ENCODE measurements at regions not wholly inside any gene's neighbourhood (a gene's known extent, or its start where the extent isn't known, plus 50 kb on each side); places are given as distances from the start of the nearest gene placed in this dataset.

- H3K36me3 ChIP-seq (ENCODE audit: low read depth), result no peaks in the 10 kb centered on the region
- no peak overlapping the region for H3K4me2 ChIP-seq (ENCODE audit: unreplicated experiment)
- no peak for DNase-seq
- H3K4me3 ChIP-seq, result no peak overlapping the region
- H3K79me2 ChIP-seq (ENCODE audit: insufficient read depth), result no peaks in the 10 kb centered on the region
- in situ Hi-C loops (cut with MboI), result no loop called here
- H4K20me1 ChIP-seq (ENCODE audit: insufficient read depth), result no peaks in the 10 kb centered on the region
- H3K4me1 ChIP-seq (ENCODE audit: insufficient read depth), result peaks cover 3% of the 10 kb centered on the region; the same call in 1 of the 2 replicates
- 100% methylated on average over 1 of the region's 1 CpG for WGBS, 2 experiments (ENCODE audit: low coverage in 1 of 2, low lambda C conversion rate in 2 of 2, missing lambda C conversion rate in 2 of 2)
- H3K27me3 ChIP-seq (replicated peaks; ENCODE audit: insufficient read depth), result no peaks in the 10 kb centered on the region
- no peaks in the 10 kb centered on the region for H3K9me2 ChIP-seq (ENCODE audit: insufficient read depth)
- no peak overlapping the region for H2AFZ ChIP-seq
- H3K9ac ChIP-seq, result no peak overlapping the region
- no peaks in the 10 kb centered on the region for H3F3A ChIP-seq (ENCODE audit: insufficient read depth)
- H3K9me3 ChIP-seq (ENCODE audit: low read depth), result no peaks in the 10 kb centered on the region
- TF ChIP-seq EZH2 (IDR thresholded peaks at IDR 0.05; ENCODE audit: insufficient read depth, poor library complexity, severe bottlenecking) (no peak), EZH2phosphoT487 (IDR thresholded peaks at IDR 0.05; ENCODE audit: insufficient read depth, low read depth) (no peak)
- no peak overlapping the region for H3K27ac ChIP-seq
These were observed 1291.2 kb downstream of the XPNPEP1 start for GRCh38 chr10:108632144-108632543.

- H3F3A ChIP-seq (ENCODE audit: insufficient read depth), result no peaks in the 10 kb centered on the region
- no peak overlapping the region for H2AFZ ChIP-seq
- no peaks in the 10 kb centered on the region for H3K36me3 ChIP-seq (ENCODE audit: low read depth)
- no peaks in the 10 kb centered on the region for H4K20me1 ChIP-seq (ENCODE audit: insufficient read depth)
- TF ChIP-seq EZH2phosphoT487 (IDR thresholded peaks at IDR 0.05; ENCODE audit: insufficient read depth, low read depth) (no peak), EZH2 (IDR thresholded peaks at IDR 0.05; ENCODE audit: insufficient read depth, poor library complexity, severe bottlenecking) (no peak)
- H3K79me2 ChIP-seq (ENCODE audit: insufficient read depth), result no peaks in the 10 kb centered on the region
- no peak overlapping the region for H3K4me2 ChIP-seq (ENCODE audit: unreplicated experiment)
- peaks cover 3% of the 10 kb centered on the region; the same call in 1 of the 2 replicates for H3K4me1 ChIP-seq (ENCODE audit: insufficient read depth)
- H3K4me3 ChIP-seq, result no peak overlapping the region
- no peak overlapping the region for H3K9ac ChIP-seq
- H3K27me3 ChIP-seq (replicated peaks; ENCODE audit: insufficient read depth), result no peaks in the 10 kb centered on the region
- WGBS, 2 experiments (ENCODE audit: low coverage in 1 of 2, low lambda C conversion rate in 2 of 2, missing lambda C conversion rate in 2 of 2), result 64 to 72% methylated on average over 2 of the region's 2 CpGs
- in situ Hi-C loops (cut with MboI), result no loop called here
- no peaks in the 10 kb centered on the region for H3K9me2 ChIP-seq (ENCODE audit: insufficient read depth)
- no peaks in the 10 kb centered on the region for H3K9me3 ChIP-seq (ENCODE audit: low read depth)
- DNase-seq, result no peak
- no peak overlapping the region for H3K27ac ChIP-seq
These were observed 1292.0 kb downstream of the XPNPEP1 start for GRCh38 chr10:108631332-108631731.

GRCh38 chr10:108629834-108630233 lies 1293.5 kb downstream of the XPNPEP1 start:
- Histone ChIP-seq H3F3A (ENCODE audit: insufficient read depth) (no peaks in the 10 kb centered on the region), H3K9me2 (ENCODE audit: insufficient read depth) (no peaks in the 10 kb centered on the region), H3K79me2 (ENCODE audit: insufficient read depth) (no peaks in the 10 kb centered on the region), H3K27ac (no peak overlapping the region), H3K4me1 (ENCODE audit: insufficient read depth) (peaks cover 3% of the 10 kb centered on the region; the same call in 1 of the 2 replicates), H3K27me3 (replicated peaks; ENCODE audit: insufficient read depth) (no peaks in the 10 kb centered on the region), H2AFZ (no peak overlapping the region), H4K20me1 (ENCODE audit: insufficient read depth) (no peaks in the 10 kb centered on the region), H3K4me2 (ENCODE audit: unreplicated experiment) (no peak overlapping the region), H3K4me3 (no peak overlapping the region), H3K9ac (no peak overlapping the region), H3K9me3 (ENCODE audit: low read depth) (no peaks in the 10 kb centered on the region), H3K36me3 (ENCODE audit: low read depth) (no peaks in the 10 kb centered on the region)
- WGBS, 2 experiments (ENCODE audit: low coverage in 1 of 2, low lambda C conversion rate in 2 of 2, missing lambda C conversion rate in 2 of 2), result 52 to 58% methylated on average over 3 of the region's 3 CpGs
- no peak for TF ChIP-seq EZH2phosphoT487 (IDR thresholded peaks at IDR 0.05; ENCODE audit: insufficient read depth, low read depth)
- no peak for TF ChIP-seq EZH2 (IDR thresholded peaks at IDR 0.05; ENCODE audit: insufficient read depth, poor library complexity, severe bottlenecking)
- peak; percentile 66 for DNase-seq
- in situ Hi-C loops (cut with MboI), result no loop called here

GRCh38 chr10:108624052-108624451 lies 1299.3 kb downstream of the XPNPEP1 start:
- Histone ChIP-seq H3K36me3 (ENCODE audit: low read depth) (no peaks in the 10 kb centered on the region), H3K9me3 (ENCODE audit: low read depth) (no peaks in the 10 kb centered on the region), H3F3A (ENCODE audit: insufficient read depth) (no peaks in the 10 kb centered on the region), H3K9ac (no peak overlapping the region), H3K79me2 (ENCODE audit: insufficient read depth) (no peaks in the 10 kb centered on the region), H3K27me3 (replicated peaks; ENCODE audit: insufficient read depth) (no peaks in the 10 kb centered on the region), H3K9me2 (ENCODE audit: insufficient read depth) (no peaks in the 10 kb centered on the region), H3K4me3 (no peak overlapping the region), H3K4me1 (ENCODE audit: insufficient read depth) (no peaks in the 10 kb centered on the region), H3K4me2 (ENCODE audit: unreplicated experiment) (no peak overlapping the region), H2AFZ (no peak overlapping the region), H3K27ac (no peak overlapping the region), H4K20me1 (ENCODE audit: insufficient read depth) (no peaks in the 10 kb centered on the region)
- in situ Hi-C loops (cut with MboI), result no loop called here
- DNase-seq, result no peak
- TF ChIP-seq EZH2 (IDR thresholded peaks at IDR 0.05; ENCODE audit: insufficient read depth, poor library complexity, severe bottlenecking), result no peak
- no peak for TF ChIP-seq EZH2phosphoT487 (IDR thresholded peaks at IDR 0.05; ENCODE audit: insufficient read depth, low read depth)
- WGBS, 2 experiments (ENCODE audit: low coverage in 1 of 2, low lambda C conversion rate in 2 of 2, missing lambda C conversion rate in 2 of 2), result 78 to 79% methylated on average over 1 of the region's 1 CpG

Measured in GM23248 (cell line).